Dendritic cell treated with granulocyte-macrophage colony-stimulating factor and Interleukin-4, amounts not matched to agents 40 ng/mL and 50 ng/mL, for 4 days (primary cell): ENCODE measurements at regions not wholly inside any gene's neighbourhood (a gene's known extent, or its start where the extent isn't known, plus 50 kb on each side); places are given as distances from the start of the nearest gene placed in this dataset.

ENCODE experiments used
- H3K27ac Mint-ChIP-seq: one replicate; pipeline ENCODE4 v1.8.0; 2022; ENCODE audit warnings: mild to moderate bottlenecking, mixed read lengths
- H3K27me3 Mint-ChIP-seq: one replicate; pipeline ENCODE4 v1.8.0; 2022; ENCODE audit warnings: mild to moderate bottlenecking, mixed read lengths
- H3K36me3 Mint-ChIP-seq: one replicate; pipeline ENCODE4 v1.8.0; 2022; ENCODE audit warnings: low read depth, mixed read lengths
- H3K4me1 Mint-ChIP-seq: one replicate; pipeline ENCODE4 v1.8.0; 2022; ENCODE audit warnings: low read depth, mixed read lengths
- H3K4me3 Mint-ChIP-seq: one replicate; pipeline ENCODE4 v1.8.0; 2022; ENCODE audit warnings: mild to moderate bottlenecking, moderate library complexity, mixed read lengths
- H3K9me3 Mint-ChIP-seq: one replicate; pipeline ENCODE4 v1.8.0; 2022; ENCODE audit warnings: mixed read lengths
- intact Hi-C: fragments of 100-400 bp; cut with micrococcal nuclease; formaldehyde crosslinking; loops from one replicate; pipeline ENCODE4 v1.15.0; 2022

DNA sequence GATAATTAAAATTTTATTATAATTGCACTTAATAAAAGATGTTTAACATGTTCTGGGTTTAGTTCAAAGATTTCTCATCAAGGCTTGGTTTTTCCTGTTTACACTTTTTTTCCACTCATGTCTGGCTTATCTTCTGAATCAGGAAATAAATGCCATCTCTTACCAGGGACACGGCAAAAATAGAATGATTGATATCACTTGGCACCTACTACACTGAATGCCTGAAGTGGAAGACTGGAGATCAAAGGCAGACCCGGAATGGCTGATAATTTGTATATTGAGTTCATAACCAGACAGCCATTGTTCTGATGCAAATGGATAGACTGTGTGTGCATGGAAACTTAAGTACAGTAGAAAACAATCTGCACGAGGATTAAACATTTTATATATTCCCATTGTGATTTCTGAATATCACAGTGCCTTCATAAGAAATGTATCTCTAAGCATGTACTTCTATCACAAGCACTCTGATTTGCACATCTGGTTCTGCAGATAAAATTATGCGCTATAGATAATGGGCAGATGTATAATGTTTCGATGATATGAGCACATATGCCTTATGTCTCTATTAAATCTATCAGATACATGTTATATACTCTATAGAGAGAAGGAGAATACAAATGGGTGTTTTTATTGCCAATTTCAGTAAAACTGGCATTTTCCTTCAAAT lies 304.8 kb downstream of the RND3 start:
- Mint-ChIP-seq H3K9me3 (peaks cover 23% of the 10 kb centered on the region), H3K4me3 (no peak overlapping the region), H3K27me3 (no peaks in the 10 kb centered on the region), H3K4me1 (no peaks in the 10 kb centered on the region), H3K27ac (no peak overlapping the region), H3K36me3 (no peaks in the 10 kb centered on the region)
- intact Hi-C loops = no loop called here

DNA sequence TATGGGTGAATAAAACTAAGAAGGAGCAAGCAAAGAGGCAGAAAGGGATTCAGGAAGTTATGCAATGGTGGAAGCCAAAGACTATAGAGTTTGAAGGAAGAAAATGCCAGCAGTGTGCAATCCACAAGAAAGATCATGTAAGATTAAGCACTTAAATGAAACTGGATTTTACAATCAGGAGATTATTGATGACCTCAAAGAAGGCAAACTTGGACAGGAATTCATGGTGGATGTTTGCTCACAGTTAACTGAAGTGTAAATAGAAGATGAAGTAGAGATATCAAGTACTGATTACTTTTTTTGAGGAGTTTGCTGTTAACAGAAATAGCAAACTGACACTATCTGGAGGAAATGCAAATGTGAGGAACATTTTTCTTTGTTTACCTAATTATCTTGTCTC lies 308.9 kb downstream of the RND3 start:
- no peaks in the 10 kb centered on the region for H3K27me3 Mint-ChIP-seq
- no peaks in the 10 kb centered on the region for H3K36me3 Mint-ChIP-seq
- intact Hi-C loops = no loop called here
- no peak overlapping the region for H3K27ac Mint-ChIP-seq
- no peak overlapping the region for H3K4me3 Mint-ChIP-seq
- peaks cover 12% of the 10 kb centered on the region for H3K9me3 Mint-ChIP-seq
- no peaks in the 10 kb centered on the region for H3K4me1 Mint-ChIP-seq

DNA sequence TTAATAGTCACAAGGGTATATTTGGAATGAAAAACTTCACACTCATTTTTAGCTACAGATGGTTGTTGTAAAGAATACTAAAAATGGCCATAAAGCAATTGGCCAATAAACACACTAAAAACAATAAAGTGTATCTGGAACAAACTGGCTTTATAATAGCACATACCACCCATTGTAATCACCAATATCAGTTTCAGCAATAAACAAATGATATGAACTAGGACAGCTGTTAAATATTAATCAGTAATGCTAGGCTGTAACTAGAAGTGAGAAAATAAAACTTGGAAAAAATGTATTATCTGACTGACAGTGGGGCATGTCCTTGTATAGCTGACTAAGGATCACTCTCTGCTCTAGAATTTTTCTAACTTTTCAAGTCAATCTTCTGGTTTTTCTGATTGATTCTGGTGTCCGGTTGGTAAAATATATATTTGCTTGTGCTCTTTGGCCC lies 312.5 kb downstream of the RND3 start:
- Mint-ChIP-seq H3K9me3 (peaks cover 24% of the 10 kb centered on the region), H3K4me3 (no peak overlapping the region), H3K4me1 (no peaks in the 10 kb centered on the region), H3K27ac (no peak overlapping the region), H3K27me3 (no peaks in the 10 kb centered on the region), H3K36me3 (no peaks in the 10 kb centered on the region)
- intact Hi-C loops = no loop called here

DNA sequence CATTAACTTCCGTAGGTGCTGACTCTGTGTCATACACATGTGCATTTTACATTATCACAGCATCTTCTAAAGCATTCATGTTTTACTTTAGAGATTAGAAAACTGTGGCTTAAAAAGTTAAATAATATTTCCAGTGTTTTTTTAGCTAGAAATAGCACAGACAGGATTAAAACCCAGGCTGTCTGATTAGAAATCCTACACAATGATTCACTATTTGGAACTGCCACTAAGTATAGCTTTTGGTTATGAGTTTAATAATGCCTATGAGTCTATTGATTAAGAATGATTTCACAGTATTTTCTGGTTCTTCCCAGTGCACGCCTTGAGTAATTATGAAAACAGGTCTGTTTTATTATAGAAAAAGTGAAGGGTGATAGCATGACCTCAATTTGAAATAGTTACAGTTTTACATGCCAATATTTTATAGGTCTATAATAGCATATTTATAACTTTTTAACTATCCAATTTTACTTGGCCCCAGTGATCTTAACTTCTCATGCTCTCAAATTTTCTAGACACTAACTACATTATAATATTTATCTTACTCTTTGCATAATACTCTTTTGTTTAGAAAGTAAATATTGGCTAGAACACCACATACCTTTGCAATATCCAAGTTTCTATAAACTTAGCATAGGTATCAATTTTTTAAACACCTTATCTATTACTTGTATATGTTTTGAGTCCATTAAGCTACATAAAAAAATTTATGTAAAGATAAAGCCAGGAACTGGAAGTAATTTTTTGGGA lies 313.2 kb downstream of the RND3 start:
- Mint-ChIP-seq H3K9me3 (peaks cover 29% of the 10 kb centered on the region), H3K27me3 (no peaks in the 10 kb centered on the region), H3K4me1 (no peaks in the 10 kb centered on the region), H3K36me3 (no peaks in the 10 kb centered on the region), H3K4me3 (no peak overlapping the region), H3K27ac (no peak overlapping the region)
- intact Hi-C loops = no loop called here

DNA sequence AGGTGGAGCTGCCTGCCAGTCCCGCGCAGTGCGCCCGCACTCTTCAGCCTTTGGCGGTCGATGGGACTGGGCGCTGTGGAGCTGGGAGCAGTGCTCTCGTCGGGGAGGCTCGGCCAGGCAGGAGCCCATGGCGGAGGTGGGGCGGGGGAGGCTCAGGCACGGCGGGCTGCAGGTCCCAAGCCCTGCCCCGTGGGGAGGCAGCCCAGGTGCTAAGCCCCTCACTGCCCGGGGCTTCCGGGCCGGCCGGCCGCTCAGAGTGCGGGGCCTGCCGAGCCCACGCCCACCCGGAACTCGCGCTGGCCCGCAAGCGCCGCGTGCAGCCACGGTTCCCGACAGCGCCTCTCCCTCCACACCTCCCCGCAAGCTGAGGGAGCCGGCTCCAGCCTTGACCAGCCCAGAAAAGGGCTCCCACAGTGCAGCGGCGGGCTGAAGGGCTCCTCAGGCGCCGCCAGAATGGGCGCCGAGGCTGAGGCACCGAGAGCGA lies 316.4 kb downstream of the RND3 start:
- peaks cover 36% of the 10 kb centered on the region for H3K9me3 Mint-ChIP-seq

GRCh38 chr2:150169237-150169629 lies 318.2 kb downstream of the RND3 start:
- Mint-ChIP-seq H3K4me3 (no peak overlapping the region), H3K4me1 (no peaks in the 10 kb centered on the region), H3K27me3 (no peaks in the 10 kb centered on the region), H3K27ac (no peak overlapping the region), H3K36me3 (no peaks in the 10 kb centered on the region), H3K9me3 (peaks cover 37% of the 10 kb centered on the region)
- intact Hi-C loops = no loop called here

More for the DNA sequence above, 316.4 kb downstream of the RND3 start:
- no peak overlapping the region for H3K27ac Mint-ChIP-seq
- intact Hi-C loops = no loop called here
- H3K27me3 Mint-ChIP-seq = no peaks in the 10 kb centered on the region
- no peaks in the 10 kb centered on the region for H3K36me3 Mint-ChIP-seq
- no peak overlapping the region for H3K4me3 Mint-ChIP-seq
- H3K4me1 Mint-ChIP-seq = no peaks in the 10 kb centered on the region

- intact Hi-C loops = no loop called here
These were observed 318.8 kb downstream of the RND3 start for GRCh38 chr2:150168595-150169236.

GRCh38 chr2:150167711-150168110 lies 319.8 kb downstream of the RND3 start:
- intact Hi-C loops = no loop called here
- H3K27ac Mint-ChIP-seq = no peak overlapping the region
- peaks cover 37% of the 10 kb centered on the region for H3K9me3 Mint-ChIP-seq
- H3K27me3 Mint-ChIP-seq = no peaks in the 10 kb centered on the region
- H3K4me1 Mint-ChIP-seq = no peaks in the 10 kb centered on the region
- H3K36me3 Mint-ChIP-seq = no peaks in the 10 kb centered on the region
- H3K4me3 Mint-ChIP-seq = no peak overlapping the region

More at GRCh38 chr2:150168595-150169236, 318.8 kb downstream of the RND3 start:
- no peak overlapping the region for H3K27ac Mint-ChIP-seq
- peaks cover 37% of the 10 kb centered on the region for H3K9me3 Mint-ChIP-seq
- no peaks in the 10 kb centered on the region for H3K36me3 Mint-ChIP-seq
- no peak overlapping the region for H3K4me3 Mint-ChIP-seq
- H3K4me1 Mint-ChIP-seq = no peaks in the 10 kb centered on the region
- H3K27me3 Mint-ChIP-seq = no peaks in the 10 kb centered on the region

- H3K4me3 Mint-ChIP-seq = no peak overlapping the region
- H3K9me3 Mint-ChIP-seq = peaks cover 24% of the 10 kb centered on the region
- no peaks in the 10 kb centered on the region for H3K36me3 Mint-ChIP-seq
- no peaks in the 10 kb centered on the region for H3K27me3 Mint-ChIP-seq
- intact Hi-C loops = no loop called here
- no peaks in the 10 kb centered on the region for H3K4me1 Mint-ChIP-seq
- no peak overlapping the region for H3K27ac Mint-ChIP-seq
These were observed 321.0 kb downstream of the RND3 start for GRCh38 chr2:150166313-150167051.

DNA sequence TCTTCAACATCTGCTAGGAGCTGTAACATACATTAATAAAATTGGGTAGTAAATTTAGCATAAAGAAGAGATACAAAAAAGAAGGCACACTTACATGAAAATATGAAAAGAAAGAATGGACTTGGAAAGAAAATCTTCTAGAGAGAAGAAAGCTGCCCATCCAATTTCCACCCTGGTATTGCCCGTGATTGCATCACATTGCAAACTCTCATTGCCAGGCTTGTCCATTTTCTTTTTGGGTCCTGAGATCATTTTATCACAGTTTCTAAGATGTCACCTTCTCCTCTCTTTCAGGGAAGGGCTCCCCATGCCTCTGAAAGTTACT lies 321.5 kb downstream of the RND3 start:
- no peaks in the 10 kb centered on the region for H3K36me3 Mint-ChIP-seq
- no peaks in the 10 kb centered on the region for H3K27me3 Mint-ChIP-seq
- no peak overlapping the region for H3K4me3 Mint-ChIP-seq
- H3K9me3 Mint-ChIP-seq = peaks cover 19% of the 10 kb centered on the region
- no peak overlapping the region for H3K27ac Mint-ChIP-seq
- intact Hi-C loops = no loop called here
- no peaks in the 10 kb centered on the region for H3K4me1 Mint-ChIP-seq

GRCh38 chr2:150165442-150165841 lies 322.0 kb downstream of the RND3 start:
- H3K9me3 Mint-ChIP-seq = peaks cover 18% of the 10 kb centered on the region
- no peaks in the 10 kb centered on the region for H3K4me1 Mint-ChIP-seq
- no peak overlapping the region for H3K27ac Mint-ChIP-seq
- no peak overlapping the region for H3K4me3 Mint-ChIP-seq
- intact Hi-C loops = no loop called here
- no peaks in the 10 kb centered on the region for H3K36me3 Mint-ChIP-seq
- H3K27me3 Mint-ChIP-seq = no peaks in the 10 kb centered on the region

GRCh38 chr2:150162241-150162942 lies 325.1 kb downstream of the RND3 start:
- intact Hi-C loops = no loop called here
- Mint-ChIP-seq H3K36me3 (no peaks in the 10 kb centered on the region), H3K4me1 (no peaks in the 10 kb centered on the region), H3K4me3 (no peak overlapping the region), H3K9me3 (peaks cover 8% of the 10 kb centered on the region), H3K27me3 (no peaks in the 10 kb centered on the region), H3K27ac (no peak overlapping the region)

DNA sequence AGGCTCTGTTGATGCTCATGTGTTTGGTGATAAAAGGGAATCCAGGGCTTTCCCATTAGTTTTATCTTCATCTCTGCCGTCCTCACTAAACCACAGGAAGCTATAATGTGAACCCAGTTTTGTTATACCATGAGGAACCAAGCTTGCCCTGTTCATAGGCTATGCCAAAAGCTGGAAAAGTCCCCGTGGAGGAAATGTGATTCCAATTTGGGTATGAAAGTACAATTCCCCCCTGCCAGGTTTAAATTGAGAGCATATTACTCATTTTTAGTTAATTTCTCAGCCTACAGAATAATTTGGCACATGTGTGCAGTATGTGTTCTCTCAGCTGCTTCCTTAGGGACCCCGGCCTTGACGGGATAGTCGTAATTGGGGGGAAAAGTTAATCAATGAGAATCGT lies 327.4 kb downstream of the RND3 start:
- no peak overlapping the region for H3K27ac Mint-ChIP-seq
- H3K27me3 Mint-ChIP-seq = no peaks in the 10 kb centered on the region
- H3K9me3 Mint-ChIP-seq = no peaks in the 10 kb centered on the region
- intact Hi-C loops = no loop called here
- no peak overlapping the region for H3K4me3 Mint-ChIP-seq
- H3K36me3 Mint-ChIP-seq = no peaks in the 10 kb centered on the region
- H3K4me1 Mint-ChIP-seq = no peaks in the 10 kb centered on the region
